HepG2 (cell line): ENCODE measurements at regions not wholly inside any gene's neighbourhood (a gene's known extent, or its start where the extent isn't known, plus 50 kb on each side); places are given as distances from the start of the nearest gene placed in this dataset.

Experiments
- ATF4 ChIP-seq, 2 experiments: fragments of 450-650 bp in 1 of 2; sonication (generic) in 1 of 2; formaldehyde crosslinking; IDR thresholded peaks; 2 replicates each; pipeline versions ENCODE4 v1.5.0 to v1.8.0; 2020 to 2022; ENCODE audit warnings: mild to moderate bottlenecking in 1 of 2, missing genetic modification reagents in 1 of 2
- ATF7-NPFF ChIP-seq: sonication (generic); formaldehyde crosslinking; IDR thresholded peaks from 2 replicates; pipeline ENCODE4 v1.8.1; 2023; ENCODE audit warnings: mild to moderate bottlenecking, low read depth, missing genetic modification reagents, moderate library complexity
- BCLAF1 ChIP-seq: fragments of 450-650 bp; IDR thresholded peaks from 2 replicates; pipeline ENCODE4 v1.6.1; 2017; ENCODE audit warnings: mild to moderate bottlenecking
- NFATC3 ChIP-seq: sonication (generic); formaldehyde crosslinking; IDR thresholded peaks from 2 replicates; pipeline ENCODE4 v1.5.1; 2020; ENCODE audit warnings: mild to moderate bottlenecking, missing genetic modification reagents
- PAF1 ChIP-seq: IDR thresholded peaks from 2 replicates; pipeline ENCODE4 v1.6.1; 2016; ENCODE audit warnings: missing genetic modification reagents, missing compliant biosample characterization
- RBAK ChIP-seq: sonication (generic); formaldehyde crosslinking; IDR thresholded peaks from 2 replicates; pipeline ENCODE4 v1.5.1; 2020; ENCODE audit warnings: mild to moderate bottlenecking, missing genetic modification reagents
- RBFOX2 ChIP-seq: fragments of 200-400 bp; formaldehyde crosslinking; IDR thresholded peaks from 2 replicates; pipeline ENCODE4 v1.6.1; 2017; ENCODE audit warnings: low read depth, mild to moderate bottlenecking, low read length
- SP4 ChIP-seq: sonication (generic); formaldehyde crosslinking; IDR thresholded peaks from 2 replicates; pipeline ENCODE4 v1.8.1; 2023; ENCODE audit warnings: mild to moderate bottlenecking, missing genetic modification reagents
- THAP7 ChIP-seq: sonication (generic); formaldehyde crosslinking; IDR thresholded peaks from 2 replicates; pipeline ENCODE4 v1.8.1; 2023; ENCODE audit warnings: mild to moderate bottlenecking, missing genetic modification reagents
- TRIM24 ChIP-seq: sonication (generic); formaldehyde crosslinking; IDR thresholded peaks from 2 replicates; pipeline ENCODE4 v1.8.0; 2022; ENCODE audit warnings: mild to moderate bottlenecking, missing genetic modification reagents
- ZBTB7A ChIP-seq: sonication (generic); formaldehyde crosslinking; IDR thresholded peaks from 2 replicates; pipeline ENCODE4 v1.8.0; 2022; ENCODE audit warnings: mild to moderate bottlenecking, missing genetic modification reagents
- ZNF10 ChIP-seq: sonication (generic); formaldehyde crosslinking; IDR thresholded peaks from 2 replicates; pipeline ENCODE4 v1.4.0; 2020; ENCODE audit warnings: mild to moderate bottlenecking, low read depth, missing genetic modification reagents, borderline replicate concordance
- ZNF232 ChIP-seq: sonication (generic); formaldehyde crosslinking; IDR thresholded peaks from 2 replicates; pipeline ENCODE4 v1.4.0; 2020; ENCODE audit warnings: missing genetic modification reagents, borderline replicate concordance
- ZNF281 ChIP-seq: sonication (generic); formaldehyde crosslinking; IDR thresholded peaks from 2 replicates; pipeline ENCODE4 v1.4.0; 2020; ENCODE audit warnings: missing genetic modification reagents, borderline replicate concordance
- ZNF354B ChIP-seq: sonication (generic); formaldehyde crosslinking; IDR thresholded peaks from 2 replicates; pipeline ENCODE4 v1.8.0; 2022; ENCODE audit warnings: mild to moderate bottlenecking, missing genetic modification reagents
- ZNF44 ChIP-seq: sonication (generic); formaldehyde crosslinking; IDR thresholded peaks from 2 replicates; pipeline ENCODE4 v1.5.1; 2020; ENCODE audit warnings: mild to moderate bottlenecking, missing genetic modification reagents
- ZNF468 ChIP-seq: sonication (generic); formaldehyde crosslinking; IDR thresholded peaks from 2 replicates; pipeline ENCODE4 v1.8.0; 2022; ENCODE audit warnings: mild to moderate bottlenecking, moderate library complexity, missing genetic modification reagents
- ZNF747 ChIP-seq: sonication (generic); formaldehyde crosslinking; IDR thresholded peaks from 2 replicates; pipeline ENCODE4 v1.8.1; 2023; ENCODE audit warnings: missing genetic modification reagents, mild to moderate bottlenecking, borderline replicate concordance

GRCh38 chr2:42959234-42960001 lies 167.0 kb upstream of the HAAO start (continued):
- TF ChIP-seq BCLAF1 (no peak), ZNF281 (no peak; the same call in 1 of the 2 replicates), ZNF44 (0 out of 2 replicates have a peak, but pooled peaks have one; percentile 40), NFATC3 (CRISPR knock-in tag) (no peak), THAP7 (CRISPR knock-in tag) (no peak), ZBTB7A (CRISPR knock-in tag) (no peak), PAF1 (no peak), ZNF354B (CRISPR knock-in tag) (no peak), ZNF468 (CRISPR knock-in tag) (no peak), ATF7-NPFF (CRISPR knock-in tag) (no peak), RBAK (CRISPR knock-in tag) (no peak), ZNF10 (CRISPR knock-in tag) (no peak), ZNF232 (CRISPR knock-in tag) (no peak), SP4 (CRISPR knock-in tag) (no peak), TRIM24 (CRISPR knock-in tag) (no peak), ATF4 (CRISPR knock-in tag; IDR thresholded peaks at IDR 0.05) (no peak), ZNF747 (CRISPR knock-in tag) (no peak; the same call in none of the 2 replicates), RBFOX2 (no peak)
